HG03565 (cell line): ENCODE measurements at regions not wholly inside any gene's neighbourhood (a gene's known extent, or its start where the extent isn't known, plus 50 kb on each side); places are given as distances from the start of the nearest gene placed in this dataset.

Experiments used
- ATAC-seq: cut with Tn5 transposase; IDR thresholded peaks from one replicate; pipeline ENCODE4 v1.9.1; 2021; ENCODE audit warnings: mild to moderate bottlenecking, moderate library complexity; ENCODE audit not compliant: unreplicated experiment

DNA sequence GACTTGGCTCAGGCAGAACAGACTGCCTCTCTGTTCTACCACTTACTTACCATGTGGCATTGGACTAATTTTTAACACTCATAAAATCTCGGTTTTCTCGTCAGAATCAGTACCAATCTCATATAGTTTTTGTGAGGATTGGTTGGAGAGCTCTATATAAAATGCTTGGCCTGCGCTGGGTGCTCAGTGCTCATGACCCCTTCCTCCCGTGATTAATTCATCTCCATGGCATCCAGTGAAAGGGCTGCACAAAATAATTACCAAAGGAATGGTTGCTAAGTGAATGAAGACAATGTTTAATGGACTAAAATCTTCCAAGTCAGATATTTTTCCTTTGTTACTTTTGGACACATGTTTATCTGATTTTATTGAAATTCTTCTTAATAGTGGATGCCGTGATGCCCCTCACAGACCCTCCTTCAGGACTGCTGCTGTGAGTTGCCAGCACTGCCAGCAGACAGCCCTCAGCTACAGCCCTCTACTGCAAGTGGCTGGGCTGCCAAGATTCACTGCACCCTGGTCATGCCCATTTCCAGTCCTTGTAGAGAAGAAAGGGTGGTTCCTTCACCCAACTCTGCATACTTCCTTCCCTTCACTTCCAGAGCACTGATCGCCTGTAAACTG lies 436.5 kb downstream of the LMO4 start:
- ATAC-seq = no peak

DNA sequence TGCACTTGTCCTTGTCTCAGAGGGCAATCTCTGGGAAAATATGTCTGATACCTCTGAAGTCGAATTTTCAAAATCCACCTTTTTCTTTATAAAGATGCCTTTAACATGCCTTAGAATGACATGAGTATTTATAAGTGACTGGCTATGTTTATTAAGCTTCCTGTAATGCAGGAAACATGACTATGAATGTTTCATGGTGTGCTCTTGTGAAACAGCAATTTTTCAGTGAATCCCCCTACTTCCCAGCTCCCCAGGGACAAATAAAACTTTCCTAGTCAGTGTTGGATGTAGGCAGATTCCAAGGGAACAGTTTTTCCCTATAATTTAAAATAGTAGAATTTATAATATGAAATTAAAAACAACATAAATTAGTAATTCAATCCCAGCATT lies 437.0 kb downstream of the LMO4 start:
- ATAC-seq = no peak

DNA sequence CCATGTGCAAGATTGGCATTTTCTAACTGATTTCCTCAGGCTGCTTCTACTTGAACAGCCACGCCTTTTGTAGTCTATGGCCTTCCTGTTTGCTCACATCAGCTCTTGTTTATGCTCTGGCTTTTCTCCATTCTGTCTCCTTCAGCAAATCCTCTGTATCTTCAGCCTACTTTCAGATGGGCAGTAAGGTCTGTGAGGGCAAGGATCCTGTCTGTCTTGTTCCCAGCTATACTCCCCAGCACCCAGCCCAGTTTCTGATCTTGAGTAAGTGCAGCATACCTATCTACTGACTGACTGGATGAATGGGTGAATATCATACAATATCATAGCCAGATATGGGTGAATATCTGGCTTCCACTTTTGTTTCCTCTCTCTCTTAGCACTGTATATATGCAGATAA lies 438.1 kb downstream of the LMO4 start:
- no peak for ATAC-seq

DNA sequence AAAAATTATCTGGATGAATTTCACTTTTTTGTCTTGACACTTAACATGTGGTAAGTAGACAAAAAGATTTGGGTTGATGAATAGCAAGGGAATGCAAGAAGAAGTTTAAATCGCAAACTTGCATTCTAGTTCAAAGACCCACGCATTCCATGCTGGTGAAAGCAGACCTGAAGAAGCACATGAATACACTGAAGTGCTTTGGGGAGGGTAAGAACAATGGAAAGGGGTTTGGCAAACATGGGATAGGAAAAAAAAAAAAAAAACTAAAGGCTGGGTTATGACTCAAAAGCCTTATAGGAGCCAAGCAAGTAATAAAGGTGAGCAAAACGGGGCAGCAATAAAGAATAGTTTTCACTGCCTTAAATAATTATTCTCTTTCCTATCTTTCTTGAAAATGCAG lies 450.2 kb downstream of the LMO4 start:
- ATAC-seq = no peak

DNA sequence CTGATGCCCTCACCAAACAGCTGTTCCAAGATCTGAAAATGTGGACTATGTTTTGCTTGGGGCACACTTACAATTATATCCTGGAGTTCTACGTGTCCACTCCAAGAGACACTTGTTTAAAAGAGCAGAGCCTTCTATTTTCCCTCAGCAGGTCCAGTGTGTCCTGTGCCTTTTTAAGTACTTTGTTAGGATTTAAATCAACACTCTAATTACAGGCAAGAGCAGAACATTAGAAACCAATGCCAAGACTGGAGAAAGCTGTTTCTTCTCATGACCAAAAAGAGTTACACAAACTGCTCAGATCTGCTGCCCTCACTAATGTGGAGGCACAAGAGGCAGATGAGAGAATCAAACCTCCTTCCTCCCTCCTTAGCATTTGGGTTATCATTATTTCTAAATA lies 452.9 kb downstream of the LMO4 start:
- no peak for ATAC-seq

DNA sequence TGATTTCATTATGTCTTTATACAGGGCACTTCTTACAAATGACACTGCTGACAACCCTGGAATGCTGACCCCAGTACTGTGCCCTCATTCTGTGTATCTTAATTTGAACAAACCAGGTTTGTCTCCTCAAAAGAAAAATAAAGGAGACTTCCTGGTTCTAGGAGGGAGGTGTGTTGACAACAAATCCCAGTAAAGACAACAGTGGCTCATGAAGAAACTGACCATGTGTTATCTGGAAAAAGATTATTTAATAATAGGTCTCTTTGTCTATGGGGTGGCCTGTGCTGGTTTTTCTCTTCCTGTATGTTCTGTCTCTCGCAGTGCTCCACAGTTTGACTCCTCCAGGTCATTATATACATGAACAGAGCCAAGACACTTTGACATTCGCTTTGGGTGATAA lies 454.6 kb downstream of the LMO4 start:
- ATAC-seq = no peak

DNA sequence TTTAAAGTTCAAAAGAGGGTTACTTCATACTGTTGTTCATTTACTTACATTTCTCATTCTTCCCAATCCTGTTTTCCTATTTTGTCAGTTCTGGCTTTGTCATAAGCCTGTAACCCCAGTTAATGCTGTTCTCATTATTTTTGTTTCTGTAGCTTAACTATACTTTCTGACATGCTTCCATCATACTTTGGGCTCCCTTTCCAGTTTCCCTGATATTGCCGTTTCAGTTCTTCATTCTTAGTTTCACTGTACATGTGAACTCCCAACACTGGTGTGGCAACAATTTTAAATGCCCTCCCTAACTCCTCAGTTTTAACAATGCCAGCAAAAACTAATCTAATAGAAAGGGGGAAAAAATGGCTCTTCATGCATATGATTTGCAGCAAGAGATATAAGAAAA lies 456.7 kb downstream of the LMO4 start:
- no peak for ATAC-seq

DNA sequence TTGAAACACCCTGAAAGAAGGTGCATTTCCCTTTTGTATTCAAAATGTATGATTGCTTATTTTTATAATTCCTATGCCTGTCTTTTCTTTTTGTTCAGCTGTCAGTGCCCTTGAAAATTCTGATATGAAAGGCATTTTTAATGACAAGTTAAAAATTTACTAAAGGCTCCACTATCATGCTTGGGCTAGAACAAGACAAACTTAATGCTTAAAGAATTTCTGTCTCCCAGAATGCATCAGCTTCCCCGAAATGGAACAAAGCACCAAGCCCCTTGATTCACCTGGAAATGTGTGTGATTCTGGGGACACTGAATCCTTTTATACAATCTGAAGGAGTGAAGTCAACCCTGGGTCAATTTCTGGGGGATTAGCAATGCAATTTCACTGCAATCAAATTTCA lies 457.5 kb downstream of the LMO4 start:
- no peak for ATAC-seq

DNA sequence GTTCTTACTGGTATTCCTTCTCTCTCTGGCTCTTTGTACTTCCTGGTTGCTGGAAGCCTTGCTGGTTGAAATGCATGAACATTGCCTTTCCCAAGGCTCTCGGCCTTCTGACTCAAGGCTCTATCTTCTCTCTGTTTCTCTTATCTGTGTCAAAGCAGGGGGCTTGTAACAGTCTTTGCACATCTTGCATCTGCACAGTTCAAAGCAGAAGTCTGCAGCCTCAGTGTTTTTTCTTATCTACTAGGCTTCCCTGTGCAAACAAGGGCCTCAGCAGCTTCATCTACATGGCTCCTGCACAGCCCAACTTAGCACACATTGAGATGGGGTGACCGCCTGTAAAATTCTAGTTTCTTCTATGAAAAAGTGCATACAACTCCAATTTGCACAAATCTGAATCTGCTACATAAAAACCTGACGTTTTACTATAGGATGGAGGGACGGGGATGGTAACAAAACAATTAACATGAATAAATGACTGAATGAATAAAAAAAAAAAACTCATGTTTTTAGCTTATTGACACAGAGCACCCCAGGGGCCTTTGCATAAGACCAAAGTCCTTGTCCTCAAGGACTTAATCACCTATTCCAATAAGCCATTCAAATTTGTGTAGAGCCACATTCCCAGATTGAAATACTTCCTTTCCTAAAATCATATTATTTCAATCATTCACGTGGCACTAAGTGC lies 458.3 kb downstream of the LMO4 start:
- ATAC-seq = no peak

DNA sequence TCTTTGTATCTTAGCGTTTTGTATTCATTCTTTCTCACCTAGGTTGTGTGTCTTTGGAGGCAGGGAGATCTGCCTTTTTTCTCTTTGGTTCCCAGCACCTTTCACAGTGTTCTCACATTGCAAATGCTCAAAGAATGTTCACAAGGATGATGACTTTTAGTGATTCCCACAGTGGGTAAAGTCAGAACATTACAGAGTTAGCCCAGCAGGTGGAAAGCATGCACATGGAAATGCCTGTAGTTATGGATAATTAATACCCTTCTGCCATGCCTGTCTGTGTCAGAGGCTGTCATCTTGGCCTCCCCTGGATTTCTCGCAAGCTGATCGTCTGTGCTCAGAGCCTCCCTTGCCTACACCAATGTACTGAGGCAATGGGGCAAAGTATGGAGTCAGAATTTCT lies 458.9 kb downstream of the LMO4 start:
- no peak for ATAC-seq

DNA sequence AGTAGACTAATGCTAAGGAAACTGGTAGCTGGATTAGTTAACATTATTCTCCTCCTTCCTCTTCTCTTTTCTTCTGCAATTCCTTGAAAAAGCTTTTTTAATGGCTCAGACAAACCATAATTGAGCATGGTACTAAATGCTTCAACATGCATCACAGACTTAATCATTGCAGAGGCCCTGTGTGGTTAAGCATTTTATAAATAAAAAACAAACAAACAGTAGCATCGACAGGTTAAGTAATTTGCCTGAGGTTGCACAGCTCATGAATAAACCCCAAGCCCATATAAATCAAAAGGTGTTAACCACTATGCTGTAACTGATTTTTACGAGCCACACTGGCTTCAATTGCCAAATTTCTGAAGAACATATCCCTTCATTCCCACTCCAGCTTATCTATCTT lies 462.1 kb downstream of the LMO4 start:
- no peak for ATAC-seq

DNA sequence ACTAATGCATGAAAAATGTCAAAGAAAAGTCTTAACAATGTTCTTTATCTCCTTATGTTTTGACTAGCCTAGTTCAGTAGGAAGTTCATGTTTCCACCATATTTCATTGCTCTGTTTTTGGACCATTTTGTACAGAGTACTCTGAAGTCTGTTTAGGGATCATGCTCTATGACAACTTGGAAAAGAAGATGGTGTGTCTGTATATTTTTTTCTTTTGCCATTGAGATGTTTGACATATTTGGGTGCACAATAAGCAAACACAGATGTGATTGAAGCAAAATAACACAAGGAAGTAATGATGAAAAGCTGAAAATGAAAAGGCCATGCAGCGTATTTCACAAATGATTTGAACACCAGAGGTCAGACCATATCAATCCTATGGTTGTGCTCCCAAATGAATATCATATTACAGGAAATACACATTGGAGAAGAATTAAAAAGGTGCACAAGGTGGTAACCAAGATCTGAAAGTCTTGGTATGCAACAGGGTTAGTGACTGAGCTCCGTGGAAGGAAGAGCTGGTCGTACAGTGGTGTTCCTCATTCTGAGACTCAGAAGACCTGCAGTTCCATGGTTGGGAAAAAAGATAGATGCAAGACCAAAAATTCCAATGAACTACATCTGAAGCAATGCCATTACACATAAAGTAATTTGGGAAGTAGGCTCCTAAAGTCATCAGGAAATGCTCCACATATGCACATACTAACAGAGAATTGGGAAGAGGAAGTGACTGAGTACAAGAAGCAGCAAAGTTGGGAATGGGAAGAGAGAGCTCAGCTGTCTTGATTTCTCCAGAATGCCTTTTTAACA lies 463.5 kb downstream of the LMO4 start:
- ATAC-seq = no peak

DNA sequence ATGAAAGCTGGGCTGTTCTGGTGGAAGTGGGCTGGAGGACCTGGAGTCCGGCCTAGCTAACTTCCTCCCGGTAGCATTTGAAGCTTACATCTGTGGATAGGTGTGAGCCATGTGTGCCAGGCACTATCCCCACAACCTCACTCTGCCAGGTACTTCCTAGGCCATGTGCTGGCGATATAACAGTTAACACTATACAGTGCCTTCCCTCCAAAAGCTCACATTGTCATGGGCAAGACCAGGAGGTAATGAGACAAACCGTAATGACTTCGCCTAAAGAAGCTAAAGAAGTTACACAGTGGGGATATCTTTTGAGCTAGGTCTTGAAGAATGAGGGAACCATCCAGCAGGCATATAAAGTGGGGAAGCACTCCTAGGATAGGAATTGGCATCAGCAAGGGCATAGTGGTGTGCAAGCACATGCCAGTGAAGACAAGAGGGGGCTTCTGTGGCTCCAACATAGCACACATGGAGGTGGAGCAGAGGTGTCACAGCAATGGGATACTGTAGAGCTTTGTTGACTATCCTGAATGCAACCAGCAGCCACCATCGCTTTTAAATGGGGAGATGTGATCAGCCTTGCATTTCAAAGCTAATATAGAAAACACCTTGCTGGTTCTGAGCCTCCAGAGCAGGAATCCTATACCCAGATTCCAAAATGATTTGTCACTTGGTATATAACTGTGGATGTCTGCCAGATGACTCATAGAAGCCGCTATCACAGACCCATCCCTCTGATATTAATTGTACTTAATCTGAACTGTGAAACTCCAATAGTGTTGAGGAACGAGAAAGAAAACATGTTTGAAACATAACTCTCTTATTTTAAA lies 466.3 kb downstream of the LMO4 start:
- no peak for ATAC-seq

DNA sequence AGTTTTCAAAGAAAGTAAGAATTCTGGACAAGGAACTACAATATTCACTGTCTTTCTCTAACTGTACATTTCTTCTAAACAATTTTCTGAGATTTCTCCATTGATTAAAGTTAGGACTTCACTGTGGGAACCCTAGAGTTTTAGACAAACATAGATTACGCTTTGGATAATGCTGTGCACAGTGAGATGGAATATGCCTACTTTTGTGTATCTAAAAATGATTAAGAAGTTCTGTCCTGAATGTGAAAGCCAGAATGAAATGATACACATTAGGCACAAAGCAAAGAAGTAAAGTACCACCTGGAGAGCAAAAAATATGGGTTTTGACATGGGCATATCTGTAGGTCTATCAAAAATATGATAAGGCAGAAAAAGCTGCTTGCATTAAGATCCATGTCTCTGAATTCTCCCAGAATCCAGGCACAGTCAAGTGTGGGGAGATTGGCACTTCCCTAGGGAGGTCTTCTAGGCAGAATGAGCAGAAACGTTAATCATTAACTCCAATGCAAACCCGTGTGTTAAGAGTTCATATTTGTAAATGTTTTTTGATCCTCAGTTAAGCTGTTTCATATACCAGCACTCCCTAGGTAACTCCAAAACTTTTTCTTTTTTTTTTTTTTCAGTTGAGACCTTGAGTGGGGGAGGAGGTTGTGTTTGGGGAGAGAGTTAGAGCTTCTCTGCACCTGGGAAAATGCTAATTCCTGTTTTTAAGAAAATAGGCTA lies 467.1 kb downstream of the LMO4 start:
- no peak for ATAC-seq

DNA sequence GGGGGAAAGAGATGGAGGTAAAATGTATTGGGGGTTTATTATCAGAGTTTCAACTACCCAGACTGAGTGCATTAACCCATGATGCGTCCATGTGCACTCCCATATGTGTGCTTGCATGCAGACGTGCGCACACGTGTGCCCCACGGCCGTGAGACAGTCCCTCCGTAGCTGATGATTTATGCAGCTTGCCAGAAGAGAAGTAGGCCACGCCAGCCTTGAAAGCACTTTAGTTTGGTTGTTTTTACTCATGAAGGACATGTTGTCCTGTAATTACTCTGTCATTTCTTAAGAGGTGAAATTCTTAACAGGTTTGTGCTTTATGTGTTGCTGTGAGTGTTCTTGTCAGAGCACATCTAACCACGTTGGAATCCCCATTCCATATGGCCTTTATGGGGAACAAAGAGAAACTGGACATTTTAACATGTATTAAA lies 467.8 kb downstream of the LMO4 start:
- ATAC-seq = no peak

DNA sequence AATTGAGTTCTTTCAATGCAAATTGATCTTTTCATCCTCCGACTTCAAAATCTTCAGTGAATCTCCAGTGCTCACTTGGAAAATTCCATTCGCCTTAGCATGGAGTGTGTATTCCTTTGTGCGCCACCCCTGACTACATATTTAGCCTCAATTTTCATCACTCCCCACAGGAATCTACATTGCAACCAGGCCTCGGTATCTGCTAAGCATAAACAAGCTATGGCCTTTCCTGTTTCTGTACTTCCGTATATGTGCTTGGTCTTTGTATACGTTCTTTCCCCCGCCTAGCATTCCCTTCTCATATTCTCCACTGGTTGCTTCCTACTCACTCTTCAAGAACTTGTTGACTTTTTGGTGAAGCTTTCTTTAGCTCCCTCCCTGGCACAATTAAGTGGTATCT lies 470.8 kb downstream of the LMO4 start:
- ATAC-seq = no peak

DNA sequence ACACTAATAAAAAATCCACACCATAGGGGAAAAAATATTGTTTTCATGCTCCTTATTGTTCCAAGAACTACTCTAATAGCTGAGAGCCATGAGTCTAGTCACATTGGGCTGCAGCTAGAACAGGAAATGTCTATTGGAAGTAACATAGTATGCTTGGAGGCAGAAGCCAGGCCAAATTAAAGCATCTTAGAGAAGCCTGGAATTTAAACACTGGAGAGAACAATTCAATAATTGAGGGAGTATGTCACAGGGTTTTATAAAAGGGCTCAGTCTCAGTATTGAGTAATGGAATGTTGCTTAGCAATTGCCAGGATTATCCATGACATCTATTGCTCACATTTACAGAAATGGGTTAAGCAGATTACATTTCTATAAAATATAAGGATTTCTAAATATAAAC lies 471.3 kb downstream of the LMO4 start:
- ATAC-seq = no peak

DNA sequence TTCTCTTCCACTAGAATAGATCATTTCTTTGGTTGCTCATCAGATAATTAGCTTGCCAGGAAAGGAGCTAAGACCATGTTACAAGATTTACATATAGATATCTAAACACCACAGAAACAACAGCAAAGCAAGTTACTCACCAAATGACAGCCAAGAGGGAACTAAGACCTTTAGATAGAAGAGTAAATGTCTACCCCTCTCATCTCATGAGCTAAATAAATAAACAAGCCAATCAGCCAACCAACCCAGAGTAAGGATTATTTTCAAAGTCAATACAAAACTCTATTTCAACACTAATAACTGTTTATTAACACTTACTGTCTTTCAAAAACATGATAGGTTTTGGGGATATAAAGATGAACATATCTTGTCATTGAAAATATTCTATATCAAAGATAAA lies 474.7 kb downstream of the LMO4 start:
- no peak for ATAC-seq

DNA sequence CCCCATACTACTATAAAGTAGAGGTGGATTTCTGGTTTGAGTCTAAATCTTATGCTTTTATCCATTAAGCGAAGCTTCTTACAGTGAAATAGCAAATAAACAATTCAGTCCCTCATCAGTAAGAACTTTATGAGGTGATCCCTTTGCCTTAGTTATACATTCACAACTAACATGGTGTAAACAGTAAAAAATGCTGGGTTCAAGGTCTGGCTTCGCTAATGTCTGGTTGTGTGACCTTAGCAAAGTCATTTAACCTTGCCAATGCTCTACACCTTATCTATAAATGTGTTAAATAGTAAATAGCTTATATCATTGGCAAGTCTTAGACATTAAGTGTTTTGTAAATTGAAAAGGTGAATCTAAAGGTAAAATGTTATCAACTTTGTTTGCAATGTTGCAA lies 475.4 kb downstream of the LMO4 start:
- ATAC-seq = no peak

DNA sequence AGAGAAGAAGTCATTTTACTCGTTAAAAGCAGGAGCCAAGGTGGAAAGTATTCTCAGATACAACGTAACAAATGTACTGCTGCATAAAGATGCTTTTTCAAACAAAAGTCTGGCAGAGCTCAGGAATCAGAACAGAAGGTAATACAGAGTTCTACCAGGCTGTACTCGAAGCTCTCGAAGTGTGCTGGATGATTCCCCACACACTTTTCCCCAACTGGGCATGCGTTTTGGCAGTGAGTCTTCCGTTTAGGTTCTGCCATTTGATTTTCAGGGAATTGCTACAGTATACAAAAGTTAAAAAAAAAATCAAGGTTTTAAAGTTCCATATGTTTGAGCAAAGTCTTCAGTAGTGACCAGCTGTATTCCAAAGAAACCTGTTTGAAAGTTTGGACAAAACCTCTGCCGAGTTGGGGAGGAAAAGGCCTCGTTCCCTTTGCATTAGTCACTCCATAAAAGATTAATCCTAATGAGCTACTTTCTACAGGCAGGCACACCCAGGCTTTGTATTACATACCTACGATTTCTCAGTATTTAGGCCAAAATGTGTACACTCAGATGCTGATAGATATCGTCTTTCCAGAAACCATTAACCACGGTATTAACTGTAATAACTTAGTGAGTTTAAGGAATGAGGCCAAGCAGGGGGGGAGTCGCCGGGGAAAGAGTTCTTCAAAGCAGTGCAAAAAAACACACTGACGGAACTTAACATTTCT lies 477.1 kb downstream of the LMO4 start:
- no peak for ATAC-seq
